HEK293 (cell line): ENCODE measurements at regions not wholly inside any gene's neighbourhood (a gene's known extent, or its start where the extent isn't known, plus 50 kb on each side); places are given as distances from the start of the nearest gene placed in this dataset.

Experiments used
- ATF2 ChIP-seq: fragments of 450-650 bp; formaldehyde crosslinking; IDR thresholded peaks from 2 replicates; pipeline ENCODE4 v1.5.1; 2016; ENCODE audit warnings: missing biosample characterization, missing genetic modification characterization, low read depth
- BCL11B ChIP-seq: fragments of 450-650 bp; formaldehyde crosslinking; IDR thresholded peaks from 2 replicates; pipeline ENCODE4 v1.5.1; 2016; ENCODE audit warnings: low read depth, missing biosample characterization, missing genetic modification characterization
- HOXA7 ChIP-seq: sonication (generic); formaldehyde crosslinking; IDR thresholded peaks from 2 replicates; pipeline ENCODE4 v1.8.1; 2022; ENCODE audit warnings: missing genetic modification reagents, borderline replicate concordance
- HOXC10 ChIP-seq: sonication (generic); formaldehyde crosslinking; IDR thresholded peaks from 2 replicates; pipeline ENCODE4 v1.8.1; 2023; ENCODE audit warnings: mild to moderate bottlenecking, missing genetic modification reagents
- KLF10 ChIP-seq: fragments of 450-650 bp; IDR thresholded peaks from 2 replicates; pipeline ENCODE4 v1.5.1; 2018; ENCODE audit warnings: missing biosample characterization, mild to moderate bottlenecking, missing genetic modification characterization
- KLF16 ChIP-seq: fragments of 450-650 bp; formaldehyde crosslinking; IDR thresholded peaks from 2 replicates; pipeline ENCODE4 v1.5.1; 2017; ENCODE audit warnings: missing biosample characterization, missing genetic modification characterization
- KLF17 ChIP-seq: fragments of 450-650 bp; formaldehyde crosslinking; IDR thresholded peaks from 2 replicates; pipeline ENCODE4 v1.5.1; 2016; ENCODE audit warnings: missing biosample characterization, missing genetic modification characterization
- KLF7 ChIP-seq: fragments of 450-650 bp; formaldehyde crosslinking; IDR thresholded peaks from 2 replicates; pipeline ENCODE4 v1.5.1; 2016; ENCODE audit warnings: missing biosample characterization, missing genetic modification characterization, borderline replicate concordance
- OVOL3 ChIP-seq: fragments of 450-650 bp; formaldehyde crosslinking; IDR thresholded peaks from 2 replicates; pipeline ENCODE4 v1.5.1; 2016; ENCODE audit warnings: missing biosample characterization, missing genetic modification characterization
- PATZ1 ChIP-seq: fragments of 450-650 bp; formaldehyde crosslinking; IDR thresholded peaks from 2 replicates; pipeline ENCODE4 v1.5.1; 2016; ENCODE audit warnings: missing biosample characterization, missing genetic modification characterization
- PRDM2 ChIP-seq: fragments of 450-650 bp; formaldehyde crosslinking; IDR thresholded peaks from 2 replicates; pipeline ENCODE4 v1.5.1; 2016; ENCODE audit warnings: missing biosample characterization, missing genetic modification characterization, borderline replicate concordance
- REST ChIP-seq: fragments of 450-650 bp; formaldehyde crosslinking; IDR thresholded peaks from 2 replicates; pipeline ENCODE4 v1.5.1; 2016; ENCODE audit warnings: missing biosample characterization, missing genetic modification characterization
- SCRT1 ChIP-seq: fragments of 450-650 bp; formaldehyde crosslinking; IDR thresholded peaks from 2 replicates; pipeline ENCODE4 v1.5.1; 2016; ENCODE audit warnings: missing biosample characterization, missing genetic modification characterization, borderline replicate concordance
- ZBTB17 ChIP-seq: fragments of 450-650 bp; formaldehyde crosslinking; IDR thresholded peaks from 2 replicates; pipeline ENCODE4 v1.5.1; 2016; ENCODE audit warnings: missing biosample characterization, missing genetic modification characterization
- ZNF24 ChIP-seq: fragments of 450-650 bp; formaldehyde crosslinking; IDR thresholded peaks from 2 replicates; pipeline ENCODE4 v1.5.1; 2016; ENCODE audit warnings: missing biosample characterization, missing genetic modification characterization
- ZNF311 ChIP-seq: fragments of 450-650 bp; formaldehyde crosslinking; IDR thresholded peaks from 2 replicates; pipeline ENCODE4 v1.5.1; 2017; ENCODE audit warnings: missing biosample characterization, missing genetic modification characterization, borderline replicate concordance
- ZNF335 ChIP-seq: fragments of 450-650 bp; formaldehyde crosslinking; conservative IDR thresholded peaks from 2 replicates; pipeline ENCODE4 v1.5.1; 2016; ENCODE audit warnings: missing biosample characterization, missing genetic modification characterization
- ZNF426 ChIP-seq: fragments of 450-650 bp; formaldehyde crosslinking; IDR thresholded peaks from 2 replicates; pipeline ENCODE4 v1.5.1; 2017; ENCODE audit warnings: missing biosample characterization, missing genetic modification characterization, mild to moderate bottlenecking, inconsistent platforms, moderate library complexity
- ZNF513 ChIP-seq: fragments of 450-650 bp; IDR thresholded peaks from 2 replicates; pipeline ENCODE4 v1.5.1; 2018; ENCODE audit warnings: missing biosample characterization, missing genetic modification characterization
- ZNF544 ChIP-seq: fragments of 450-650 bp; formaldehyde crosslinking; IDR thresholded peaks from 2 replicates; pipeline ENCODE4 v1.5.0; 2017; ENCODE audit warnings: missing biosample characterization, missing genetic modification characterization
- ZNF560 ChIP-seq: fragments of 450-650 bp; formaldehyde crosslinking; IDR thresholded peaks from 2 replicates; pipeline ENCODE4 v1.5.1; 2017; ENCODE audit warnings: missing biosample characterization, missing genetic modification characterization, borderline replicate concordance
- ZNF610 ChIP-seq: fragments of 450-650 bp; formaldehyde crosslinking; IDR thresholded peaks from 2 replicates; pipeline ENCODE4 v1.5.1; 2016; ENCODE audit warnings: missing biosample characterization, missing genetic modification characterization, borderline replicate concordance
- ZNF629 ChIP-seq: fragments of 450-650 bp; formaldehyde crosslinking; IDR thresholded peaks from 2 replicates; pipeline ENCODE4 v1.5.1; 2017; ENCODE audit warnings: missing biosample characterization, missing genetic modification characterization
- ZNF670 ChIP-seq: fragments of 450-650 bp; formaldehyde crosslinking; IDR thresholded peaks from 2 replicates; pipeline ENCODE4 v1.5.1; 2016; ENCODE audit warnings: missing biosample characterization, missing genetic modification characterization, low read depth
- ZXDB ChIP-seq: fragments of 450-650 bp; formaldehyde crosslinking; IDR thresholded peaks from 2 replicates; pipeline ENCODE4 v1.5.1; 2016; ENCODE audit warnings: missing biosample characterization, missing genetic modification characterization

GRCh38 chr3:73236867-73237266, 175.4 kb downstream of the EBLN2 start (continued):
- no peak for TF ChIP-seq PRDM2 (tag by site-specific recombination)
- TF ChIP-seq ZNF610 (tag by site-specific recombination): no peak
- peak; percentile 88 for TF ChIP-seq ZBTB17
- TF ChIP-seq ZNF335 (tag by site-specific recombination): peak; percentile 55; the same call in 1 of the 2 replicates
- TF ChIP-seq KLF10 (tag by site-specific recombination): peak; percentile 28; the same call in 1 of the 2 replicates
- no peak for TF ChIP-seq ZNF311
- peak; percentile 87 for TF ChIP-seq ZXDB (tag by site-specific recombination)
- TF ChIP-seq ZNF426 (tag by site-specific recombination): no peak
- no peak for TF ChIP-seq HOXA7 (CRISPR knock-in tag)
- peak; percentile 74 for TF ChIP-seq KLF16 (tag by site-specific recombination)
- no peak for TF ChIP-seq HOXC10 (CRISPR knock-in tag)
- peak; percentile 85 for TF ChIP-seq ZNF629 (tag by site-specific recombination)
- TF ChIP-seq REST (tag by site-specific recombination): no peak
- TF ChIP-seq SCRT1: no peak
- TF ChIP-seq KLF7 (tag by site-specific recombination): no peak
- TF ChIP-seq ZNF513: no peak
- TF ChIP-seq BCL11B: no peak
- no peak for TF ChIP-seq KLF17 (tag by site-specific recombination)
- TF ChIP-seq ATF2 (tag by site-specific recombination): peak; percentile 93
- no peak for TF ChIP-seq ZNF670 (tag by site-specific recombination)
- TF ChIP-seq ZNF24 (tag by site-specific recombination): peak; percentile 73; the same call in 1 of the 2 replicates
- peak; percentile 45 for TF ChIP-seq PATZ1 (tag by site-specific recombination)
- TF ChIP-seq ZNF544 (tag by site-specific recombination): no peak
- TF ChIP-seq ZNF560 (tag by site-specific recombination): no peak
- TF ChIP-seq OVOL3 (tag by site-specific recombination): no peak
